ENCODE measurements at regions not wholly inside any gene's neighbourhood (a gene's known extent, or its start where the extent isn't known, plus 50 kb on each side); places are given as distances from the start of the nearest gene placed in this dataset.

GRCh38 chr18:55694291-55694690 lies 106.3 kb upstream of the TCF4 start:
- 82 to 96% (median 95%) methylated on average over 1 of the region's 1 CpG for WGBS, 3 donors
- TF ChIP-seq POLR2A (IDR thresholded peaks at IDR 0.05): no peak
- no peak for TF ChIP-seq CTCF (IDR thresholded peaks at IDR 0.05)
- TF ChIP-seq EP300 (IDR thresholded peaks at IDR 0.05): no peak
- no peak for DNase-seq
- Histone ChIP-seq H3K36me3 (no peaks in the 10 kb centered on the region), H3K27me3 (no peaks in the 10 kb centered on the region), H3K4me3 (no peak overlapping the region), H3K27ac (no peak overlapping the region), H3K4me1 (ENCODE audit: insufficient read depth) (no peaks in the 10 kb centered on the region), H3K9me3 (no peaks in the 10 kb centered on the region)
- intact Hi-C loops (cut with DNase I): loop anchor here in 1 of 4 donors (10.0 kb wide), 1 partner anchor 59 kb away; no protein-coding TSS in a partner anchor

- Histone ChIP-seq H3K27me3 (no peaks in the 10 kb centered on the region), H3K36me3 (no peaks in the 10 kb centered on the region), H3K9me3 (no peaks in the 10 kb centered on the region), H3K27ac (no peak overlapping the region), H3K4me1 (ENCODE audit: insufficient read depth) (no peaks in the 10 kb centered on the region), H3K4me3 (no peak overlapping the region)
- 71 to 72% (median 71%) methylated on average over 4 of the region's 4 CpGs for WGBS, 3 donors
- DNase-seq: no peak
- TF ChIP-seq EP300 (IDR thresholded peaks at IDR 0.05) (no peak), POLR2A (IDR thresholded peaks at IDR 0.05) (no peak), CTCF (IDR thresholded peaks at IDR 0.05) (no peak)
- intact Hi-C loops (cut with DNase I): no loop called here
These were observed 100.0 kb upstream of the TCF4 start for GRCh38 chr18:55688030-55688429.

DNA sequence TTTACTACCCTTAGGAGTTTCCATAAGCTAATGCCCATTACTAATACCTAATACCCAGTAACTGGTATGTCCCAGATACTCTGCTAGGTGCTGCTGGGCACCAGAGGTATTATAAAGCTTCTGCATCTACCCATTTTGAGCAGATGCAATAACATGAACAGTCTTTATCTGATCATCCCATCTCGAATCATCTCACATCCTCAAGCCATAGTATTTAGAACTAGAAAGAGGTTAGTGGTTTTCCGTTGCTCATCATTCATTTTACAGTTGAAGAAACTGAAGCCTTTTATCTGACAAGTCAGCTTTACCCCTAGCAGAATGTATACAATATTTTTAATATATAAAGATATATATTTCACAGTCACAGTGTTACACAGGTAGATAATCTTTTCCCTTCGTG lies 99.1 kb upstream of the TCF4 start:
- Histone ChIP-seq H3K36me3 (no peaks in the 10 kb centered on the region), H3K4me3 (no peak overlapping the region), H3K9me3 (no peaks in the 10 kb centered on the region), H3K27me3 (no peaks in the 10 kb centered on the region), H3K4me1 (ENCODE audit: insufficient read depth) (no peaks in the 10 kb centered on the region), H3K27ac (no peak overlapping the region)
- intact Hi-C loops (cut with DNase I): no loop called here
- 74 to 81% (median 81%) methylated on average over 3 of the region's 3 CpGs for WGBS, 3 donors
- TF ChIP-seq POLR2A (IDR thresholded peaks at IDR 0.05) (no peak), EP300 (IDR thresholded peaks at IDR 0.05) (no peak), CTCF (IDR thresholded peaks at IDR 0.05) (no peak)
- no peak for DNase-seq

DNA sequence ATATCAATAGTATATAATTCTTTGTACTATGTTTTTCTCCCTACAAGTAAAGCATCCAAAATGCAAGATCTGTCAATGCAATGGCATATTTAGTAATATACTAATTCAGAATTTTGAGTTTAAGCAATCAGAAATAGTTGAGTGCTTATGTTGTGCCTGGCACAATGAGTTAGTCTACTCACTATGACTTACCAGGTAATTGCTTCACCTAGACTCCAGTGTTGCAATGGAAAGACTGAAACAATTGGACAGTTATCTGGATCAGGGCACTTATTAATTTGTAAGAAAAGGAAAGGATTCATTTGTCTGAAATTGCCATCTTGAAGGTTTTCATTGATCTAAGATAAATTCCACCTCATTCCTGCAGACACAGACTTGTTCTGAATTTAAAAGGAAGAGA lies 97.6 kb upstream of the TCF4 start:
- TF ChIP-seq CTCF (IDR thresholded peaks at IDR 0.05) (no peak), EP300 (IDR thresholded peaks at IDR 0.05) (no peak)
- intact Hi-C loops (cut with DNase I): no loop called here
- H3K36me3 ChIP-seq: no peaks in the 10 kb centered on the region

More for the DNA sequence above, 97.6 kb upstream of the TCF4 start:
- Histone ChIP-seq H3K4me1 (ENCODE audit: insufficient read depth) (no peaks in the 10 kb centered on the region), H3K4me3 (no peak overlapping the region), H3K9me3 (no peaks in the 10 kb centered on the region), H3K27ac (no peak overlapping the region), H3K27me3 (no peaks in the 10 kb centered on the region)
- no peak for DNase-seq

Measured in ovary (tissue), 7 donors.